Caco-2 (cell line): ENCODE measurements at regions not wholly inside any gene's neighbourhood (a gene's known extent, or its start where the extent isn't known, plus 50 kb on each side); places are given as distances from the start of the nearest gene placed in this dataset.

Source experiments
- BruUV-seq: library from RNA; stranded (reverse); fragments of 400-500 nt; replicated peaks from 2 replicates; lab custom pipeline; 2021; lab: Mats Ljungman, UMichigan
- CTCF ChIA-PET: fragments of 300-600 bp; sonication (Branson Sonifier 250); formaldehyde crosslinking; loops from one replicate; lab custom pipeline; 2022; ENCODE audit warnings: antibody characterized with exemption; lab: Charles Lee
- POLR2A ChIA-PET: fragments of 300-600 bp; sonication (Branson Sonifier 250); formaldehyde crosslinking; loops from one replicate; lab custom pipeline; 2022; ENCODE audit warnings: antibody characterized with exemption; lab: Charles Lee
- DNase-seq, 2 experiments: peaks; one replicate each; pipeline versions ENCODE4 v3.0.0 to v3.0.0-alpha.2; 2020 to 2022
- H3K27me3 ChIP-seq: replicated peaks from 2 replicates; pipeline ENCODE4 v1.6.0; 2011; ENCODE audit warnings: low read length; ENCODE audit not compliant: control insufficient read depth, insufficient read depth
- H3K36me3 ChIP-seq: 2 replicates; pipeline ENCODE4 v1.5.1; 2011; ENCODE audit warnings: low read length; ENCODE audit not compliant: control insufficient read depth, insufficient read depth
- H3K4me1 ChIP-seq: fragments of 250-450 bp; sonication (Bioruptor Pico); 2 replicates; pipeline ENCODE4 v1.5.1; 2020; ENCODE audit warnings: mild to moderate bottlenecking
- H3K4me3 ChIP-seq: 2 replicates; pipeline ENCODE4 v1.5.1; 2011; ENCODE audit warnings: low read depth, mild to moderate bottlenecking, control low read depth, low read length
- H3K9me3 ChIP-seq: fragments of 250-450 bp; sonication (Bioruptor Pico); 2 replicates; pipeline ENCODE4 v1.5.1; 2020; ENCODE audit warnings: mild to moderate bottlenecking, moderate library complexity
- H3K27ac Mint-ChIP-seq: one replicate; pipeline ENCODE4 v1.8.0; 2022; ENCODE audit warnings: mixed read lengths; ENCODE audit not compliant: unreplicated experiment
- H3K27me3 Mint-ChIP-seq: one replicate; pipeline ENCODE4 v1.8.0; 2022; ENCODE audit warnings: mixed read lengths; ENCODE audit not compliant: insufficient read depth, unreplicated experiment
- H3K36me3 Mint-ChIP-seq: one replicate; pipeline ENCODE4 v1.8.0; 2022; ENCODE audit warnings: mild to moderate bottlenecking, mixed read lengths; ENCODE audit not compliant: insufficient read depth, unreplicated experiment
- H3K4me1 Mint-ChIP-seq: one replicate; pipeline ENCODE4 v1.8.0; 2022; ENCODE audit warnings: low read depth, mixed read lengths; ENCODE audit not compliant: unreplicated experiment
- H3K4me3 Mint-ChIP-seq: one replicate; pipeline ENCODE4 v1.8.0; 2022; ENCODE audit warnings: mild to moderate bottlenecking, moderate library complexity, mixed read lengths; ENCODE audit not compliant: unreplicated experiment
- H3K9me3 Mint-ChIP-seq: one replicate; pipeline ENCODE4 v1.8.0; 2022; ENCODE audit warnings: mixed read lengths; ENCODE audit not compliant: unreplicated experiment
- CTCF ChIP-seq, 2 experiments: fragments of 200-600 bp in 1 of 2; IDR thresholded peaks; 1 replicate in 1 of 2; 2 replicates in 1 of 2; pipeline versions ENCODE4 v1.5.1 to v1.8.0; 2011 to 2022; ENCODE audit warnings: antibody characterized with exemption in 1 of 2, control low read depth in 1 of 2, inconsistent platforms in 1 of 2, low read depth in 1 of 2, low read length in 1 of 2, mild to moderate bottlenecking in 1 of 2, moderate library complexity in 1 of 2; ENCODE audit not compliant: insufficient read depth in 1 of 2, severe bottlenecking in 1 of 2, unreplicated experiment in 1 of 2
- intact Hi-C: fragments of 100-400 bp; cut with micrococcal nuclease; formaldehyde crosslinking; loops from one replicate; pipeline ENCODE4 v1.10.0; 2022; ENCODE audit not compliant: unreplicated experiment

DNA sequence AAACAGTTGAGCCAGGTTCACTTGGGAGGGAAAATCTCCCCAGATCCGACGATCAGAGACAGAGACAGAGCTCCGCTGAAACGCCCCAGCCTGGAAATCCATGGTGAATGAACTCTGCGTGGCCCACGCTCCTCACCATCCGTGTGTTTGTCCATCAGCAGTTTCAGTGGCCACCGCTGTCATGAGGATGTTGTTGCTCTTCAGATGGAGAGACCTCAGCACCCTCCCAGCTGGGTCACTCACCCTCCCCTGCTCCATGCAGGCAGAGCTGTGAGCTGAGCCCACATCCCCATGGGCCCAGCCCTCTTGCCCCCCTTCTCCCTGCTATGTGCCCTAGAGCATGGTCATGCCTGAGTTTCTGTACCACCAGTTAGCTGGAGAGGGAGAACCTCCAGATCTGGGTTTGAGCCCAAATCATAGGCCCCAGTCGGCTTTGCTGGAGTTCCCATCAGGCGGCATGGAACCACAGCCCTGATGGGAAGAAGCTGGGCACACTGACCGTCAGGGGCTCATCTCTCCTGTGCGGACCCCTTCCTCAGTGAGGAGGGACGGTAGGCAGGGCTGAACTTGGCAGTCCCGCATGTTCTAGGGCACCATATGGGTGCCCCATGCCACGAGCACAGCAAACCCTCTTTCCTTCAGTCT, 154.4 kb upstream of the COL5A1 start:
- Mint-ChIP-seq H3K4me1 (no peaks in the 10 kb centered on the region), H3K4me3 (no peak overlapping the region), H3K36me3 (no peaks in the 10 kb centered on the region), H3K9me3 (no peaks in the 10 kb centered on the region), H3K27ac (no peak overlapping the region), H3K27me3 (peaks cover 6% of the 10 kb centered on the region)
- CTCF ChIA-PET, result no interaction called here
- H3K9me3 ChIP-seq, result no peaks in the 10 kb centered on the region
- H3K4me1 ChIP-seq, result no peaks in the 10 kb centered on the region
- H3K27me3 ChIP-seq, result no peaks in the 10 kb centered on the region; the same call in 1 of the 2 replicates
- no TSS peak for BruUV-seq
- no peak for DNase-seq
- no peaks in the 10 kb centered on the region for H3K36me3 ChIP-seq
- TF ChIP-seq CTCF (IDR thresholded peaks at IDR 0.05; ENCODE audit: insufficient read depth in 1 of 2, low read depth in 1 of 2, low read length in 1 of 2, severe bottlenecking in 1 of 2, unreplicated experiment in 1 of 2), result no peak
- intact Hi-C loops, result no loop called here
- POLR2A ChIA-PET, result no interaction called here
- H3K4me3 ChIP-seq, result no peak overlapping the region

DNA sequence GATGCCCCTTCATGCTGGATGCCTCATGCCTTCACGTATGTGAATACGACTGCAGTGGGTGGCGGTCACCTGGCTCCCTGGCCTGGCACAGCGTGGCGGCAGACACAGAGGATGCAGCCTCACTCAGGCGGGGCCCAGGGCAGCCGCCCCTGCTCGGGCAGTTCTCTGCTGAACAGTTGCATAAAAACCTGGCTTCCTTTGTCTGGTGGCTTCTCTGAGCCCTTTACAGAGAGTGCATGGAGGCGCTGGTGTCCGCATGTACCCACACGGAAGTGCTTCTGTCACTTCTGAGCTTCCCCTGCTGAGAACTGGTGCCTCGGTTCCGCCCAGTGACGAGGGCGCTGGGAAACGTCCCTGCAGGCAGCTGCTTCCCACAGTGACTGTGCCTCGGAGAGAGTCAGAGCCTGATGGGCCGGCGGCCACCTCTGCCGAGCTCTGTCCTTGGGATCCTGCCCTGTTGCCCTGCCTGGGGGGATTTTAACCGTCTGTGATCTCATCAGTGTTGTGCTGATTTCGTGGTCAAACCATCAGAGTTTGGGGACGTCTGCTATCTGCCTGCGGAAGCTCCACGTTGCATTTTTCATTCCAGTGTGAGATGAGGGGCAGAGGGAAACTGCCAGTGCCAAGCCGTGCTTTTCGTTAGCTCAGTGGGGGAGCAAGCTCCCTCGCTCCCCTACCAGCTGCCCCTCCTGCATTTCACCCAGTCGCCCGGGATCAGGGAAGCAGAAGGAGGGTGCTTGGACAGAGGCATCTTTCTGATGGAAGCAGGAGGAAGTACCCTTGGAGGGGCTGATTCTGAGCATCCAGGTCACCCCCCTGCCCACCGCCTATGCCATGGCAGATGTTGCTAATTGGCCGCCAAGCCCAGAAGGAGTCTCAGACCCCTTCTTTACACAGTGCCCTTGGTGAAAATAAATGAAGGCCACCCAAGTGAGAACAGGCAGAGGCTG, 153.0 kb upstream of the COL5A1 start:
- Mint-ChIP-seq H3K4me3 (no peak overlapping the region), H3K36me3 (no peaks in the 10 kb centered on the region), H3K27me3 (peaks cover 8% of the 10 kb centered on the region), H3K9me3 (no peaks in the 10 kb centered on the region), H3K4me1 (no peaks in the 10 kb centered on the region), H3K27ac (no peak overlapping the region)
- DNase-seq, result no peak
- intact Hi-C loops, result no loop called here
- H3K4me1 ChIP-seq, result no peaks in the 10 kb centered on the region
- no peaks in the 10 kb centered on the region for H3K9me3 ChIP-seq
- H3K36me3 ChIP-seq, result no peaks in the 10 kb centered on the region
- no TSS peak for BruUV-seq
- no peak overlapping the region for H3K4me3 ChIP-seq
- TF ChIP-seq CTCF (IDR thresholded peaks at IDR 0.05; ENCODE audit: insufficient read depth in 1 of 2, low read depth in 1 of 2, low read length in 1 of 2, severe bottlenecking in 1 of 2, unreplicated experiment in 1 of 2), result no peak
- ChIA-PET CTCF (no interaction called here), POLR2A (no interaction called here)
- no peaks in the 10 kb centered on the region for H3K27me3 ChIP-seq

DNA sequence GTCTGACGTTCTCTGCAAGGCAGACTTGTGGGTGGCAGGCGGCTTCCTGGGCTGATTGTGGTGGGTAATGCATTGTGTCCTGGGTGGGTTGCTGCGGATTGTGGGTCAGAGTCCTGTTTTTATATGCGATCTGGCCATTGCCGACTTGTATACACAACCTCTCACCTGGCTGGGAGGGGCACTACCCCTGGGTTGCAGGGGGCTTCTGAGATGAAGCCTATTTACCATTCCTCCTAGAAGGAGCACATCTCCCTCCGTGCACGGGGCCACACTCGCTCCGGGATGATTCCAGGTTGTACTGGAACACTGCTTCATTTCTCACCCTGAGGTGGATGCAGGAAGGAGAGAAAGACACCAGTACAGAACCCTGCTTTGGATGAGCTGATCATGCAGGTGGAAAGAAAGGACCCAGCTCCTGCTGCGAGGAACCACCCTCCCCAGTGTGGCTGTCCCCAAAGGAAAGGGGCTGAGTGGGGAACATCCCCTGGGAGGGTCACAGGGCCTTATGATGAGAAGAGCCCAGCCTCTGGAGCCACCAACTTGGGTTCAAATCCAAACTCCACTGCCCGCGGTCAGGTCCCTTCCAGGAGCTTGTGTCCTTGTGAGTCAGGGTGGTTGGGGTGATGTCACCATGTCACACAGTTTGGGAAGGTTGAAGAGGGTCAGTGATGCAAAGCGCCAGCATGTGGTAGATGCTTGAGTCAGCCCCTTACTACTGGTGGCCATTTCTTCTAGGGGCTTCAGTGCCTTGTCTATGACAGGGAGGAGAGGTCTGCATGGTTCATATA, 151.8 kb upstream of the COL5A1 start:
- DNase-seq, result no peak
- Mint-ChIP-seq H3K27me3 (peaks cover 8% of the 10 kb centered on the region), H3K4me1 (no peaks in the 10 kb centered on the region), H3K36me3 (no peaks in the 10 kb centered on the region), H3K27ac (no peak overlapping the region), H3K9me3 (no peaks in the 10 kb centered on the region), H3K4me3 (no peak overlapping the region)
- intact Hi-C loops, result no loop called here
- no peak for TF ChIP-seq CTCF (IDR thresholded peaks at IDR 0.05; ENCODE audit: insufficient read depth in 1 of 2, low read depth in 1 of 2, low read length in 1 of 2, severe bottlenecking in 1 of 2, unreplicated experiment in 1 of 2)
- POLR2A ChIA-PET, result no interaction called here
- Histone ChIP-seq H3K9me3 (no peaks in the 10 kb centered on the region), H3K4me3 (no peak overlapping the region), H3K4me1 (no peaks in the 10 kb centered on the region), H3K27me3 (no peaks in the 10 kb centered on the region), H3K36me3 (no peaks in the 10 kb centered on the region)
- BruUV-seq, result no TSS peak
- CTCF ChIA-PET, result no interaction called here
